Tongue (tissue), 1 donor: ENCODE measurements at regions not wholly inside any gene's neighbourhood (a gene's known extent, or its start where the extent isn't known, plus 50 kb on each side); places are given as distances from the start of the nearest gene placed in this dataset.

Source experiments
- DNase-seq: peaks from one replicate; pipeline ENCODE4 v3.0.0-alpha.2; 2015

- DNase-seq: no peak
Observed at GRCh38 chr2:8511868-8512612, 169.8 kb upstream of the ID2 start.

GRCh38 chr2:8513601-8514273 lies 168.1 kb upstream of the ID2 start:
- DNase-seq: no peak

GRCh38 chr2:8514274-8514662 lies 167.6 kb upstream of the ID2 start:
- no peak for DNase-seq

- DNase-seq: no peak
Observed at GRCh38 chr2:8514796-8515758, 166.8 kb upstream of the ID2 start.

GRCh38 chr2:8515864-8516533 lies 165.9 kb upstream of the ID2 start:
- DNase-seq: no peak

GRCh38 chr2:8517850-8518498 lies 163.9 kb upstream of the ID2 start:
- DNase-seq: no peak

GRCh38 chr2:8518979-8519668 lies 162.7 kb upstream of the ID2 start:
- no peak for DNase-seq

- DNase-seq: no peak
Observed at GRCh38 chr2:8520791-8521344, 161.0 kb upstream of the ID2 start.

GRCh38 chr2:8522687-8523086 lies 159.2 kb upstream of the ID2 start:
- no peak for DNase-seq

- DNase-seq: no peak
Observed at GRCh38 chr2:8524388-8524787, 157.5 kb upstream of the ID2 start.

- DNase-seq: no peak
Observed at GRCh38 chr2:8524823-8525222, 157.0 kb upstream of the ID2 start.

GRCh38 chr2:8525236-8525581 lies 156.6 kb upstream of the ID2 start:
- DNase-seq: no peak

GRCh38 chr2:8525582-8526402 lies 156.1 kb upstream of the ID2 start:
- peak; percentile 80 for DNase-seq

- no peak for DNase-seq
Observed at GRCh38 chr2:8526403-8526696, 155.5 kb upstream of the ID2 start.

- no peak for DNase-seq
Observed at GRCh38 chr2:8527031-8527430, 154.8 kb upstream of the ID2 start.

- no peak for DNase-seq
Observed at GRCh38 chr2:8527676-8528075, 154.2 kb upstream of the ID2 start.

- no peak for DNase-seq
Observed at GRCh38 chr2:8528863-8529262, 153.0 kb upstream of the ID2 start.

GRCh38 chr2:8529706-8530277 lies 152.1 kb upstream of the ID2 start:
- DNase-seq: no peak

GRCh38 chr2:8531481-8531880 lies 150.4 kb upstream of the ID2 start:
- DNase-seq: no peak

- no peak for DNase-seq
Observed at GRCh38 chr2:8532438-8532837, 149.4 kb upstream of the ID2 start.
